ENCODE measurements at regions not wholly inside any gene's neighbourhood (a gene's known extent, or its start where the extent isn't known, plus 50 kb on each side); places are given as distances from the start of the nearest gene placed in this dataset.

GRCh38 chr18:28723506-28723905 is 546.6 kb upstream of the CDH2 start:
- TF ChIP-seq, protein P1, sequence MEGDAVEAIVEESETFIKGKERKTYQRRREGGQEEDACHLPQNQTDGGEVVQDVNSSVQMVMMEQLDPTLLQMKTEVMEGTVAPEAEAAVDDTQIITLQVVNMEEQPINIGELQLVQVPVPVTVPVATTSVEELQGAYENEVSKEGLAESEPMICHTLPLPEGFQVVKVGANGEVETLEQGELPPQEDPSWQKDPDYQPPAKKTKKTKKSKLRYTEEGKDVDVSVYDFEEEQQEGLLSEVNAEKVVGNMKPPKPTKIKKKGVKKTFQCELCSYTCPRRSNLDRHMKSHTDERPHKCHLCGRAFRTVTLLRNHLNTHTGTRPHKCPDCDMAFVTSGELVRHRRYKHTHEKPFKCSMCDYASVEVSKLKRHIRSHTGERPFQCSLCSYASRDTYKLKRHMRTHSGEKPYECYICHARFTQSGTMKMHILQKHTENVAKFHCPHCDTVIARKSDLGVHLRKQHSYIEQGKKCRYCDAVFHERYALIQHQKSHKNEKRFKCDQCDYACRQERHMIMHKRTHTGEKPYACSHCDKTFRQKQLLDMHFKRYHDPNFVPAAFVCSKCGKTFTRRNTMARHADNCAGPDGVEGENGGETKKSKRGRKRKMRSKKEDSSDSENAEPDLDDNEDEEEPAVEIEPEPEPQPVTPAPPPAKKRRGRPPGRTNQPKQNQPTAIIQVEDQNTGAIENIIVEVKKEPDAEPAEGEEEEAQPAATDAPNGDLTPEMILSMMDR (IDR thresholded peaks at IDR 0.05): no peak
- no peak for TF ChIP-seq POLR2A (IDR thresholded peaks at IDR 0.05)
